A673 (cell line): ENCODE measurements at regions not wholly inside any gene's neighbourhood (a gene's known extent, or its start where the extent isn't known, plus 50 kb on each side); places are given as distances from the start of the nearest gene placed in this dataset.

Experiments used
- BruUV-seq: library from RNA; stranded (reverse); fragments of 400-500 nt; replicated peaks from 2 replicates; lab custom pipeline; 2021; lab: Mats Ljungman, UMichigan
- CTCF ChIA-PET: fragments of 300-600 bp; sonication (Branson Sonifier 250); formaldehyde crosslinking; loops from one replicate; lab custom pipeline; 2022; ENCODE audit warnings: antibody characterized with exemption; lab: Charles Lee
- POLR2A ChIA-PET: fragments of 300-600 bp; sonication (Branson Sonifier 250); formaldehyde crosslinking; loops from one replicate; lab custom pipeline; 2022; ENCODE audit warnings: antibody characterized with exemption; ENCODE audit not compliant: low non-redundant PET; lab: Charles Lee
- DNase-seq: peaks from one replicate; pipeline ENCODE4 v3.0.0-alpha.2; 2015; ENCODE audit warnings: low spot score
- H3K27ac ChIP-seq: fragments of 200-600 bp; sonication (generic); 2 replicates; pipeline ENCODE4 v1.5.1; 2016; ENCODE audit warnings: mixed run types, low read depth, mild to moderate bottlenecking, mixed read lengths, antibody characterized with exemption, low read length; ENCODE audit not compliant: poor library complexity, severe bottlenecking
- H3K27me3 ChIP-seq: fragments of 200-600 bp; sonication (generic); replicated peaks from 2 replicates; pipeline ENCODE4 v1.6.1; 2017; ENCODE audit warnings: mixed run types, low read depth, mild to moderate bottlenecking, mixed read lengths, antibody characterized with exemption, low read length; ENCODE audit not compliant: insufficient read depth, poor library complexity
- H3K36me3 ChIP-seq: fragments of 200-600 bp; sonication (generic); 2 replicates; pipeline ENCODE4 v1.6.1; 2016; ENCODE audit warnings: mixed run types, mild to moderate bottlenecking, mixed read lengths, antibody characterized with exemption, low read length; ENCODE audit not compliant: insufficient read depth, poor library complexity, severe bottlenecking
- H3K4me1 ChIP-seq: fragments of 200-600 bp; sonication (generic); 2 replicates; pipeline ENCODE4 v1.6.1; 2017; ENCODE audit warnings: mixed run types, mild to moderate bottlenecking, mixed read lengths, antibody characterized with exemption, low read length; ENCODE audit not compliant: insufficient read depth, poor library complexity, severe bottlenecking
- H3K4me3 ChIP-seq: fragments of 200-600 bp; sonication (generic); 2 replicates; pipeline ENCODE4 v1.5.1; 2016; ENCODE audit warnings: low read depth, mixed run types, mild to moderate bottlenecking, mixed read lengths, low read length; ENCODE audit not compliant: poor library complexity, severe bottlenecking
- H3K9me3 ChIP-seq: fragments of 200-600 bp; sonication (generic); 2 replicates; pipeline ENCODE4 v1.6.1; 2016; ENCODE audit warnings: mixed run types, low read depth, mild to moderate bottlenecking, mixed read lengths, antibody characterized with exemption, low read length; ENCODE audit not compliant: poor library complexity, severe bottlenecking
- CTCF ChIP-seq: fragments of 300-800, 200-600 bp; sonication (generic); conservative IDR thresholded peaks from 2 replicates; pipeline ENCODE4 v1.5.1; 2017; ENCODE audit warnings: low read depth, mild to moderate bottlenecking, antibody characterized with exemption, low read length, moderate library complexity, mixed read lengths
- EZH2 ChIP-seq: fragments of 200-600 bp; sonication (generic); IDR thresholded peaks from 2 replicates; pipeline ENCODE4 v1.6.1; 2017; ENCODE audit warnings: borderline replicate concordance, low read depth, mild to moderate bottlenecking, mixed read lengths, antibody characterized with exemption, low read length; ENCODE audit not compliant: poor library complexity, severe bottlenecking
- intact Hi-C: fragments of 100-400 bp; cut with micrococcal nuclease; formaldehyde crosslinking; loops from one replicate; pipeline ENCODE4 v1.10.0; 2022; ENCODE audit not compliant: unreplicated experiment

- no TSS peak for BruUV-seq
- ChIA-PET CTCF (no interaction called here), POLR2A (no interaction called here)
- intact Hi-C loops: no loop called here
- Histone ChIP-seq H3K4me3 (no peak overlapping the region), H3K36me3 (no peaks in the 10 kb centered on the region), H3K9me3 (no peaks in the 10 kb centered on the region), H3K27me3 (peaks cover 6% of the 10 kb centered on the region), H3K4me1 (no peaks in the 10 kb centered on the region), H3K27ac (no peak overlapping the region)
- TF ChIP-seq EZH2: no peak
- no peak for TF ChIP-seq CTCF
- DNase-seq: no peak
Observed at GRCh38 chr2:59540864-59541263, 1012.6 kb downstream of the BCL11A start.

GRCh38 chr2:59538398-59538911 is 1015.0 kb downstream of the BCL11A start:
- CTCF ChIA-PET: no interaction called here
- BruUV-seq: no TSS peak
- no peak overlapping the region for H3K27ac ChIP-seq
- no peaks in the 10 kb centered on the region for H3K9me3 ChIP-seq
- intact Hi-C loops: no loop called here
- POLR2A ChIA-PET: no interaction called here
- TF ChIP-seq CTCF (no peak), EZH2 (no peak)
- H3K4me3 ChIP-seq: no peak overlapping the region
- peak; percentile 2 for DNase-seq
- no peaks in the 10 kb centered on the region for H3K36me3 ChIP-seq
- no peaks in the 10 kb centered on the region for H3K4me1 ChIP-seq
- peaks cover 17% of the 10 kb centered on the region for H3K27me3 ChIP-seq

GRCh38 chr2:59532808-59533207 is 1020.6 kb downstream of the BCL11A start:
- CTCF ChIA-PET: no interaction called here
- intact Hi-C loops: no loop called here
- no peak overlapping the region for H3K27ac ChIP-seq
- POLR2A ChIA-PET: no interaction called here
- H3K9me3 ChIP-seq: no peaks in the 10 kb centered on the region
- no peak for DNase-seq
- no peak overlapping the region for H3K4me3 ChIP-seq
- BruUV-seq: no TSS peak
- no peaks in the 10 kb centered on the region for H3K4me1 ChIP-seq
- no peak for TF ChIP-seq CTCF
- TF ChIP-seq EZH2: no peak
- H3K36me3 ChIP-seq: no peaks in the 10 kb centered on the region
- H3K27me3 ChIP-seq: peaks cover 23% of the 10 kb centered on the region
